Epithelial cell of proximal tubule (primary cell): ENCODE measurements at regions not wholly inside any gene's neighbourhood (a gene's known extent, or its start where the extent isn't known, plus 50 kb on each side); places are given as distances from the start of the nearest gene placed in this dataset.

Experiments used
- DNase-seq: peaks from one replicate; pipeline ENCODE4 v3.0.0-alpha.2; 2011; ENCODE audit warnings: low read depth
- H3K4me3 ChIP-seq: 2 replicates; pipeline ENCODE4 v1.5.1; 2011; ENCODE audit warnings: low read depth, mild to moderate bottlenecking, low read length
- TF ChIP-seq, protein P1 (sequence below): conservative IDR thresholded peaks from 2 replicates; pipeline ENCODE4 v1.5.1; 2012; ENCODE audit warnings: low read depth, mild to moderate bottlenecking, low read length

DNA sequence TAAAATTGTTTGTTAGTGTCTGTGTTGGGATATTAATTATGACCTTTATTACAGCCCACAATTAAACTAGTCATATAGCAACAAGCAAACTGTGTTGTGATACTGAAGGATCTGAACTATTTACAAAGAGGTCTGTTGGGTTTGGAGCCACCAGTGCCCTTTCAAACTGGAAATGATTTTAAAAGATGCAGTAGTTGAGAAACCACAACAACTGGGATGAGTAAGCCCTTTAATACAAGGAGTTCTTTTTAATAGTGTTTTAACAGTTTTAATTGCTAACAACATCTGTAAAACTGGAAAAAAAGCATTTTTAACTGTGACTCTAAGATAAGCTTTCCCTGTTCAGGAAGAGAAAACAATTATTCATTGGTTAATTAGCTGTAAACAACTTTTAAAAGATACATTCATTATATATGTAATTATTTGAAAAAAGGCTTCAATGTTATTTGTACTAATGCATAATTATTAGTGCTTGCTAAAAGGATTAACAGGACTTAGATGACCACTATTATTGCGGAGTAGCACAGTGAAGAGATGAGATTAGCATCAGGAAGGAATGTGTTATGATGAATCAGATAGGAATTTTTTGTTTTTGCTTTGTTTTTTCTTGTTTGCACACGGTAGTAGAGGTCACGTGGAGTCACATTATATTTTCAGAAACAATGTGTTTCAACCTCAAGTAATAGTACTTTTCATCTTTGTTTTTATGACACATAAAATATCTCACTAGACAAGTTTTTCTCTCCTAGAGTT, 392.7 kb upstream of the FANCL start:
- DNase-seq: no peak
- no peak overlapping the region for H3K4me3 ChIP-seq
- TF ChIP-seq, protein P1, sequence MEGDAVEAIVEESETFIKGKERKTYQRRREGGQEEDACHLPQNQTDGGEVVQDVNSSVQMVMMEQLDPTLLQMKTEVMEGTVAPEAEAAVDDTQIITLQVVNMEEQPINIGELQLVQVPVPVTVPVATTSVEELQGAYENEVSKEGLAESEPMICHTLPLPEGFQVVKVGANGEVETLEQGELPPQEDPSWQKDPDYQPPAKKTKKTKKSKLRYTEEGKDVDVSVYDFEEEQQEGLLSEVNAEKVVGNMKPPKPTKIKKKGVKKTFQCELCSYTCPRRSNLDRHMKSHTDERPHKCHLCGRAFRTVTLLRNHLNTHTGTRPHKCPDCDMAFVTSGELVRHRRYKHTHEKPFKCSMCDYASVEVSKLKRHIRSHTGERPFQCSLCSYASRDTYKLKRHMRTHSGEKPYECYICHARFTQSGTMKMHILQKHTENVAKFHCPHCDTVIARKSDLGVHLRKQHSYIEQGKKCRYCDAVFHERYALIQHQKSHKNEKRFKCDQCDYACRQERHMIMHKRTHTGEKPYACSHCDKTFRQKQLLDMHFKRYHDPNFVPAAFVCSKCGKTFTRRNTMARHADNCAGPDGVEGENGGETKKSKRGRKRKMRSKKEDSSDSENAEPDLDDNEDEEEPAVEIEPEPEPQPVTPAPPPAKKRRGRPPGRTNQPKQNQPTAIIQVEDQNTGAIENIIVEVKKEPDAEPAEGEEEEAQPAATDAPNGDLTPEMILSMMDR: no peak

DNA sequence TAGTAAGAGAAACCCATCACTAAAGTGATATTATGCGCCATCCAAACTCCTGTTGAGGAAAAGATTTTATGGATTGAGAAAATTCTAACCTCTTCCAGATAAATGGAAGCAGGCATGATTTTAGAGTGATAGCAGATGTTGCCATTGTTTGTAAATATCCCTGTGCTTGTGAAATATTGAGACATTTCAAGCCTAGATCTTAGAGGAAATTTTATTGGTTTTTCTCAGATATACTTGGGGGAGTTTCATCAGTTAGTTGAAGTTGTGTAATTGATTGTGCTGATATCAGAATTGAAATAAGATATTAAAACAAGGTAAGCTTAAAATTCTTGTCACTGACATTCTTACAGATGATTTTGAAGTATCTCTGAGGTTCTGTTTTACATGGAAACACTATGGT, 390.9 kb upstream of the FANCL start:
- DNase-seq: no peak
- H3K4me3 ChIP-seq: no peak overlapping the region
- TF ChIP-seq, protein P1: no peak

DNA sequence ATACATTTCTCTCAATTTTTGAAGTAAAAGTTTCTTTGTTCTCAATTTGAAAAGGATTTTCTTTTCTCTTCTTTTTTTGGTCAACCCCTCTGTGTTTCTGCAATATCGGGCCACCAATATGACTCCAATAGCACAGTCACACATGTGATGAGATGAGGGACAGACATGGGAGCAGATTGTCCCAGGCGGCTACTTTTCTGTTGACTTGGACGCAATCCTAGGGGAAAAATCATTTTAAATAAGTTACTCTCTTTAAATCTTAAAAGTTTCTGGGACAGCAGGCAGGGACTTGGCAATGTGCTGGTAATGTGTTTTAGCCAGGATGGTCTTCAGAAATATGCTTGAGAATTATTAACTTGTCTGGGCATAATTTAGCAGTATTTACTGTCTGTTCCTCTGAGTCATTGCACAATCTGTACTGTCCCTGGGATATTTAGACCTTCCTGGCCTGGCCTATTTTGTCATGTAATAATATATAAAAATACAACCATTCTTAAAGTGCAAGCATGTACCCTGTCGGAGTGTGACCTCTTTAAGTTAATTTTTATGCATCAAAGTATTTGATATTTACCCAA, 388.5 kb upstream of the FANCL start:
- TF ChIP-seq, protein P1: no peak
- H3K4me3 ChIP-seq: no peak overlapping the region
- no peak for DNase-seq

DNA sequence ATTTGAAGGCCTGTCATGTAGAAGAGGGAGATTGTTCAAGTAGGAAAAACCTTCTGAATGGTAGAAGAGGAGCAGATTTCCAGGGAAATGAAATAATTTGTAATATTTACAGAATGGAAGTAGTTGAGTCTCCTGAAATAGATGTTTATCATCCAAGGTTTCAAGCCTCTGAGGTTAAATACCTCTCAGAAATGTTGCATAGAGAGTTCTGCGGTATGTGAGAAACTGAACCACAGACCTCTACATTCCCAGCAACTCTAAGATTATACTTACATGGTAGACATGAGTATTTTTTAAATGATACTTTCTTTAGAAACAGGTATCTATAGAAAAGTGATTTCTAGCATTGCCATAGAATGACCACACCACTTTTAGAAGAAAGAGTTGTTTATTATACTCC, 379.8 kb upstream of the FANCL start:
- H3K4me3 ChIP-seq: no peak overlapping the region
- TF ChIP-seq, protein P1: no peak
- no peak for DNase-seq

DNA sequence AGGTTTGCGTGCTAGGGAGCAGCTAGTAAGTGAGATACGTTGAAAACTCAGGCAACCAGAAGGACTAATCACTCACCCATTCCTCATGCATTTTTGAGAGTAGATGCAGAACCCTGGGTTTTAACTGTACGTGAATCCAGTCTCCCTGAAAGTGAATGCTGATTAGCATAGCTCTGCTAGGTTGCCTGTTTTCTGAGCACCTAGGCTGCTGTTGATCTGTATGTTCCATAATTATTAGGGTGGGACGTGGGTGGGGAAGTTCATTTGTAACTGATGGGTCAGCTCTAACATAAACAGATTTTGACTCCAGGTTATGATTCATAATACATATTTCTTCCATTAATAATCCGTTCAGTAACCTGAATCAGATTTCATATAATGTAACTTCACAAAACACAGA, 379.0 kb upstream of the FANCL start:
- DNase-seq: no peak
- no peak overlapping the region for H3K4me3 ChIP-seq

DNA sequence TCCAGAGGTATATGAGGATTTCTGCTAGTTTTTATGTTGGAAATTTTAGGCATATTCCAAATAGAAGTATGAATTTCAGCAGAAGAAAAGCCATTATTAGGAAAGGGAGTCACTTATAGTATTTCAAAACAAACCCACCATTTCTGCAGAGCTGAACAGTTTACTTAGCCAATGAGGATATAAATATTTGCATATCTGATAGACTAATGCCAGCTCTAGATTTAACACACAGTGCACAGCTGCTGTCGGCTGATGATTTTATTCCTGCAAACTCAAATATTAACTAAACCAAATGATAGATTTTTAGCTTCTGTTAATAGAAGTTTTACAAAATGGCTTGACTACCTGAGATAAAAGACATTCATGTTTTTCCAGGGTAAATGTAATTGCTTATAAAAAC, 375.8 kb upstream of the FANCL start:
- DNase-seq: no peak
- TF ChIP-seq, protein P1: no peak

More for the DNA sequence above, 379.0 kb upstream of the FANCL start:
- TF ChIP-seq, protein P1: no peak

DNA sequence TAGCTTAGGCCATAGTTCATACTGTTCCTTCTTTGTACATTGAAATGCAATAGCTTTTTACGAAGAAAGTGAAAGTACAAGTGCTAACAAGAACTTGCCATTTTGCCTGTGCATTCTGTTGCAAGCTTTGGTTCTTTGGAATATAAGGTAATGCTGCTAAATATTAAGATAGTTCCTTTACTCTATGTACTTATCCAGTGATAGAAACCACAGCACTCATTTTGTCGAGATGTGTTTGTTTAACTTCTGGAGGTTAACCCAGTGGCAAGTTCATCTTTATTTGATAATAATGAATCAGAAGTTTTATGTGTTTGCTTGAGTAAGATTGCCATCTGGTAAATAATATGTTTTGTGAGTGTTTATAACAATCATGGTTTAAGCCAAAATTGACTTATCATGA, 373.1 kb upstream of the FANCL start:
- H3K4me3 ChIP-seq: no peak overlapping the region
- TF ChIP-seq, protein P1: no peak
- no peak for DNase-seq

More for the DNA sequence above, 375.8 kb upstream of the FANCL start:
- no peak overlapping the region for H3K4me3 ChIP-seq
